ENCODE measurements at regions not wholly inside any gene's neighbourhood (a gene's known extent, or its start where the extent isn't known, plus 50 kb on each side); places are given as distances from the start of the nearest gene placed in this dataset.

- Mint-ChIP-seq H3K9me3 (ENCODE audit: unreplicated experiment) (no peaks in the 10 kb centered on the region), H3K27me3 (ENCODE audit: insufficient read depth, unreplicated experiment) (no peaks in the 10 kb centered on the region), H3K36me3 (ENCODE audit: insufficient read depth, unreplicated experiment) (no peaks in the 10 kb centered on the region), H3K4me3 (ENCODE audit: unreplicated experiment) (no peak overlapping the region), H3K4me1 (ENCODE audit: low read depth, unreplicated experiment) (no peaks in the 10 kb centered on the region), H3K27ac (ENCODE audit: unreplicated experiment) (no peak overlapping the region)
- ChIA-PET CTCF (interaction anchor here (0.9 to 1.2 kb wide), 3 partner anchors 21 to 274 kb away, joined by 3 to 4 read pairs (median 3); no protein-coding TSS in a partner anchor), POLR2A (no interaction called here)
- intact Hi-C loops (cut with micrococcal nuclease; ENCODE audit: unreplicated experiment), result loop anchor here (1.0 to 5.0 kb wide), 3 partner anchors 274 to 406 kb away; no protein-coding TSS in a partner anchor
- no peaks in the 10 kb centered on the region for H3K4me1 ChIP-seq
- no peaks in the 10 kb centered on the region for H3K9me3 ChIP-seq
- no peak for TF ChIP-seq CTCF (IDR thresholded peaks at IDR 0.05; ENCODE audit: insufficient read depth in 1 of 2, low read depth in 1 of 2, low read length in 1 of 2, severe bottlenecking in 1 of 2, unreplicated experiment in 1 of 2)
- H3K36me3 ChIP-seq (ENCODE audit: control insufficient read depth, insufficient read depth, low read length), result no peaks in the 10 kb centered on the region
- H3K27me3 ChIP-seq (replicated peaks; ENCODE audit: control insufficient read depth, insufficient read depth, low read length), result no peaks in the 10 kb centered on the region
- H3K4me3 ChIP-seq (ENCODE audit: low read depth, low read length), result no peak overlapping the region
- BruUV-seq (replicated peaks), result no TSS peak
- DNase-seq, result no peak
Observed at GRCh38 chr12:111297703-111298426, 71.0 kb downstream of the PHETA1 start.

GRCh38 chr12:111296906-111297463 is 71.9 kb downstream of the PHETA1 start:
- Histone ChIP-seq H3K36me3 (ENCODE audit: control insufficient read depth, insufficient read depth, low read length) (no peaks in the 10 kb centered on the region), H3K9me3 (no peaks in the 10 kb centered on the region), H3K4me3 (ENCODE audit: low read depth, low read length) (no peak overlapping the region), H3K27me3 (replicated peaks; ENCODE audit: control insufficient read depth, insufficient read depth, low read length) (no peaks in the 10 kb centered on the region), H3K4me1 (no peaks in the 10 kb centered on the region)
- Mint-ChIP-seq H3K9me3 (ENCODE audit: unreplicated experiment) (no peaks in the 10 kb centered on the region), H3K27ac (ENCODE audit: unreplicated experiment) (no peak overlapping the region), H3K4me3 (ENCODE audit: unreplicated experiment) (no peak overlapping the region), H3K36me3 (ENCODE audit: insufficient read depth, unreplicated experiment) (no peaks in the 10 kb centered on the region), H3K4me1 (ENCODE audit: low read depth, unreplicated experiment) (no peaks in the 10 kb centered on the region), H3K27me3 (ENCODE audit: insufficient read depth, unreplicated experiment) (no peaks in the 10 kb centered on the region)
- no peak for DNase-seq
- CTCF ChIA-PET, result no interaction called here
- TF ChIP-seq CTCF (IDR thresholded peaks at IDR 0.05; ENCODE audit: insufficient read depth in 1 of 2, low read depth in 1 of 2, low read length in 1 of 2, severe bottlenecking in 1 of 2, unreplicated experiment in 1 of 2), result no peak
- POLR2A ChIA-PET, result no interaction called here
- intact Hi-C loops (cut with micrococcal nuclease; ENCODE audit: unreplicated experiment), result loop anchor here (5.0 kb wide), 1 partner anchor 405 kb away; no protein-coding TSS in a partner anchor
- BruUV-seq (replicated peaks), result no TSS peak

GRCh38 chr12:111295176-111295575 is 73.7 kb downstream of the PHETA1 start:
- Mint-ChIP-seq H3K27ac (ENCODE audit: unreplicated experiment) (no peak overlapping the region), H3K27me3 (ENCODE audit: insufficient read depth, unreplicated experiment) (no peaks in the 10 kb centered on the region), H3K36me3 (ENCODE audit: insufficient read depth, unreplicated experiment) (no peaks in the 10 kb centered on the region), H3K9me3 (ENCODE audit: unreplicated experiment) (no peaks in the 10 kb centered on the region), H3K4me3 (ENCODE audit: unreplicated experiment) (no peak overlapping the region), H3K4me1 (ENCODE audit: low read depth, unreplicated experiment) (no peaks in the 10 kb centered on the region)
- TF ChIP-seq CTCF (IDR thresholded peaks at IDR 0.05; ENCODE audit: insufficient read depth in 1 of 2, low read depth in 1 of 2, low read length in 1 of 2, severe bottlenecking in 1 of 2, unreplicated experiment in 1 of 2), result no peak
- POLR2A ChIA-PET, result no interaction called here
- no peak for DNase-seq
- intact Hi-C loops (cut with micrococcal nuclease; ENCODE audit: unreplicated experiment), result loop anchor here (5.0 kb wide), 1 partner anchor 403 kb away; no protein-coding TSS in a partner anchor
- CTCF ChIA-PET, result interaction anchor here (0.7 kb wide), 1 partner anchor 376 kb away, joined by 4 read pairs; no protein-coding TSS in a partner anchor
- Histone ChIP-seq H3K9me3 (no peaks in the 10 kb centered on the region), H3K4me1 (no peaks in the 10 kb centered on the region), H3K27me3 (replicated peaks; ENCODE audit: control insufficient read depth, insufficient read depth, low read length) (no peaks in the 10 kb centered on the region), H3K4me3 (ENCODE audit: low read depth, low read length) (no peak overlapping the region), H3K36me3 (ENCODE audit: control insufficient read depth, insufficient read depth, low read length) (no peaks in the 10 kb centered on the region)
- no TSS peak for BruUV-seq (replicated peaks)

Measured in Caco-2 (cell line).